ENCODE measurements at regions not wholly inside any gene's neighbourhood (a gene's known extent, or its start where the extent isn't known, plus 50 kb on each side); places are given as distances from the start of the nearest gene placed in this dataset.

GRCh38 chr2:14684516-14684915, 52.0 kb downstream of the LRATD1 start:
- H3K4me3 ChIP-seq (ENCODE audit: low read depth, low read length) = no peak overlapping the region
- H3K27me3 Mint-ChIP-seq = no peaks in the 10 kb centered on the region
- peaks cover 0 to 12% (median 5%) of the 10 kb centered on the region in 7 donors for H3K9me3 Mint-ChIP-seq
- no peaks in the 10 kb centered on the region for H3K9me3 ChIP-seq (ENCODE audit: control insufficient read depth in 2 of 2, low read length in 2 of 2)
- no peak overlapping the region for H3K27ac ChIP-seq (ENCODE audit: insufficient read depth, low read length, poor library complexity, severe bottlenecking)
- no peaks in the 10 kb centered on the region for H3K36me3 ChIP-seq (ENCODE audit: control insufficient read depth, insufficient read depth, low read length)
- no peaks in the 10 kb centered on the region for H3K4me1 Mint-ChIP-seq
- no peaks in the 10 kb centered on the region for H3K27me3 ChIP-seq (ENCODE audit: control insufficient read depth, insufficient read depth, low read length)
- ATAC-seq (ENCODE audit: low read depth in 2 of 2) (no peak), DNase-seq (no peak)
- H3K4me1 ChIP-seq (ENCODE audit: control insufficient read depth, insufficient read depth, low read length, poor library complexity, severe bottlenecking) = no peaks in the 10 kb centered on the region
- no peaks in the 10 kb centered on the region for H3K36me3 Mint-ChIP-seq
- H3K4me3 Mint-ChIP-seq = no peak overlapping the region
- no peak overlapping the region for H3K27ac Mint-ChIP-seq

GRCh38 chr2:14690926-14691325, 58.4 kb downstream of the LRATD1 start:
- H3K27me3 ChIP-seq (ENCODE audit: control insufficient read depth, insufficient read depth, low read length) = no peaks in the 10 kb centered on the region
- no peak overlapping the region for H3K27ac ChIP-seq (ENCODE audit: insufficient read depth, low read length, poor library complexity, severe bottlenecking)
- Mint-ChIP-seq H3K36me3 (no peaks in the 10 kb centered on the region), H3K4me3 (peak overlapping the region in 1 of 4 donors; percentile 54), H3K4me1 (no peaks in the 10 kb centered on the region), H3K27me3 (peaks cover 3% of the 10 kb centered on the region), H3K9me3 (peaks cover 2 to 21% (median 7%) of the 10 kb centered on the region in 7 donors), H3K27ac (no peak overlapping the region)
- no peaks in the 10 kb centered on the region for H3K36me3 ChIP-seq (ENCODE audit: control insufficient read depth, insufficient read depth, low read length)
- DNase-seq = no peak
- no peaks in the 10 kb centered on the region for H3K4me1 ChIP-seq (ENCODE audit: control insufficient read depth, insufficient read depth, low read length, poor library complexity, severe bottlenecking)
- ATAC-seq (ENCODE audit: low read depth in 2 of 2) = no peak
- H3K4me3 ChIP-seq (ENCODE audit: low read depth, low read length) = no peak overlapping the region
- H3K9me3 ChIP-seq (ENCODE audit: control insufficient read depth in 2 of 2, low read length in 2 of 2) = no peaks in the 10 kb centered on the region

DNA sequence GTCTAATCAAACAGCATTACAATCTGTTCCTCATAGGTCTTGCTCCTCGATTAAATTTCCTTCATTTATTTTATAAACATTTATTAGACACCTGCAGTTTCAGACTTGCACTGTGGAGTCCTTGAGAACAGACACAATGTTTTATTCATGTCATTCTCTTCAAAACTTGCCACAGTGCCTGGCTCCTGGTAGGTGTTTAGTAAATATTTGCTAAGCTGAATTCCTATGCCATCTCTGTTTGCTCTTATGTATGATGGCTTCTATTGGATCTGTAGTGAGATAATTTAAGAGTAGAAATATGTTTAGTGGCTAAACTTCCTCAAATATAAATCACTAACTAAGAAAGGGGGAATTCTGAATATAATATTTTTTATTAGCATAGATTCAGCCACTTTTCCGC, 61.4 kb downstream of the LRATD1 start:
- H3K36me3 Mint-ChIP-seq = no peaks in the 10 kb centered on the region
- no peak overlapping the region for H3K27ac Mint-ChIP-seq
- H3K4me1 ChIP-seq (ENCODE audit: control insufficient read depth, insufficient read depth, low read length, poor library complexity, severe bottlenecking) = no peaks in the 10 kb centered on the region
- no peak overlapping the region for H3K27ac ChIP-seq (ENCODE audit: insufficient read depth, low read length, poor library complexity, severe bottlenecking)
- no peak overlapping the region for H3K4me3 ChIP-seq (ENCODE audit: low read depth, low read length)
- DNase-seq (no peak), ATAC-seq (ENCODE audit: low read depth in 2 of 2) (no peak)
- H3K27me3 Mint-ChIP-seq = peaks cover 6% of the 10 kb centered on the region
- H3K36me3 ChIP-seq (ENCODE audit: control insufficient read depth, insufficient read depth, low read length) = no peaks in the 10 kb centered on the region
- H3K9me3 Mint-ChIP-seq = peaks cover 5 to 18% (median 8%) of the 10 kb centered on the region in 7 donors
- H3K4me1 Mint-ChIP-seq = no peaks in the 10 kb centered on the region
- no peaks in the 10 kb centered on the region for H3K27me3 ChIP-seq (ENCODE audit: control insufficient read depth, insufficient read depth, low read length)
- H3K4me3 Mint-ChIP-seq = no peak overlapping the region
- H3K9me3 ChIP-seq (ENCODE audit: control insufficient read depth in 2 of 2, low read length in 2 of 2) = no peaks in the 10 kb centered on the region

DNA sequence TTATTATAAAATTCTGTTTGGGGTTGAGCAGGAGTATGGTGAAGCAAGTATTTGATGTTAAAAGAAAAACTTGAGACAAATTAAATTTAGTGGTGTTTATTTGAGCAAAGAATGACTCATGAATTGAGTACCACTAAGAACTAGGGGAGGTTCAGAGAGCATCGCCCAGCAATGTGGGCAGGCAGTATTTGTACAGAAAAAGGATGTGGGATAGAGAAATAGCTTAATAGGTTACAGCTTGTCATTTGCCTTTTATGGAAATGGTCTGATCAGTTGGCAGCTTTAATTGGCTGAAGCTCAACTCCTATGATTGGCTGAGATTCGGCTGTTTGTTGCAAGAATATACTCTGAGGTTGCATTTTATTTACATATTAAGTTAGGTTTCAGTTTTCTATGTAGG, 68.2 kb downstream of the LRATD1 start:
- Mint-ChIP-seq H3K27ac (no peak overlapping the region), H3K4me1 (no peaks in the 10 kb centered on the region), H3K9me3 (peaks cover 0 to 11% (median 4%) of the 10 kb centered on the region in 7 donors), H3K27me3 (peaks cover 4% of the 10 kb centered on the region), H3K36me3 (no peaks in the 10 kb centered on the region), H3K4me3 (no peak overlapping the region)
- Histone ChIP-seq H3K9me3 (ENCODE audit: control insufficient read depth in 2 of 2, low read length in 2 of 2) (no peaks in the 10 kb centered on the region), H3K27ac (ENCODE audit: insufficient read depth, low read length, poor library complexity, severe bottlenecking) (no peak overlapping the region), H3K4me1 (ENCODE audit: control insufficient read depth, insufficient read depth, low read length, poor library complexity, severe bottlenecking) (no peaks in the 10 kb centered on the region), H3K36me3 (ENCODE audit: control insufficient read depth, insufficient read depth, low read length) (no peaks in the 10 kb centered on the region), H3K4me3 (ENCODE audit: low read depth, low read length) (no peak overlapping the region), H3K27me3 (ENCODE audit: control insufficient read depth, insufficient read depth, low read length) (no peaks in the 10 kb centered on the region)
- no peak for ATAC-seq (ENCODE audit: low read depth in 2 of 2)
- DNase-seq = no peak

- H3K27me3 Mint-ChIP-seq = no peaks in the 10 kb centered on the region
- DNase-seq (no peak), ATAC-seq (ENCODE audit: low read depth in 2 of 2) (no peak)
- no peaks in the 10 kb centered on the region for H3K36me3 Mint-ChIP-seq
- H3K9me3 ChIP-seq (ENCODE audit: control insufficient read depth in 2 of 2, low read length in 2 of 2) = no peaks in the 10 kb centered on the region
- H3K27ac ChIP-seq (ENCODE audit: insufficient read depth, low read length, poor library complexity, severe bottlenecking) = no peak overlapping the region
- no peaks in the 10 kb centered on the region for H3K4me1 ChIP-seq (ENCODE audit: control insufficient read depth, insufficient read depth, low read length, poor library complexity, severe bottlenecking)
- H3K4me3 ChIP-seq (ENCODE audit: low read depth, low read length) = no peak overlapping the region
- H3K27me3 ChIP-seq (ENCODE audit: control insufficient read depth, insufficient read depth, low read length) = no peaks in the 10 kb centered on the region
- H3K36me3 ChIP-seq (ENCODE audit: control insufficient read depth, insufficient read depth, low read length) = no peaks in the 10 kb centered on the region
- H3K27ac Mint-ChIP-seq = no peak overlapping the region
- no peaks in the 10 kb centered on the region for H3K4me1 Mint-ChIP-seq
- H3K9me3 Mint-ChIP-seq = peaks cover 0 to 7% (median 5%) of the 10 kb centered on the region in 7 donors
- no peak overlapping the region for H3K4me3 Mint-ChIP-seq
Measured at GRCh38 chr2:14702258-14702657, 69.7 kb downstream of the LRATD1 start.

DNA sequence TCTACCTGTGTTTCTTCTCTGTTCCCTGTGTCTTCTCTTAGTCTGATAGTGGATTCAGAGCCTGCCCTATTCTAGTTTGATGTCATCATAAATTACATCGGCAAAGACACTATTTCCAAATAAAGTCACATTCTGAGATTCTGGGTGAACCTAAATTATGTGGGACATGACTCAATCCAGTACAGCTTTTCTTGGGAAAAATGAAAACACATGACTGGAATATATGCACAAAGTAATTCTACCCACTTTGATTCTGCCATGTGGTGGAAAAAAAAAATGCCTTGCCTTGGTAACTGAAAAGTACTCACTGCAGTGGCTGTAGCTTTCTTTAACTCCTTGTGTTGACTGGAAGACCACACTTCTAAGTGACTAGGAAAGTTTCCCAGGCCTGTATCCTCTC, 73.7 kb downstream of the LRATD1 start:
- Histone ChIP-seq H3K4me3 (ENCODE audit: low read depth, low read length) (no peak overlapping the region), H3K9me3 (ENCODE audit: control insufficient read depth in 2 of 2, low read length in 2 of 2) (no peaks in the 10 kb centered on the region), H3K4me1 (ENCODE audit: control insufficient read depth, insufficient read depth, low read length, poor library complexity, severe bottlenecking) (no peaks in the 10 kb centered on the region), H3K36me3 (ENCODE audit: control insufficient read depth, insufficient read depth, low read length) (no peaks in the 10 kb centered on the region), H3K27ac (ENCODE audit: insufficient read depth, low read length, poor library complexity, severe bottlenecking) (no peak overlapping the region), H3K27me3 (ENCODE audit: control insufficient read depth, insufficient read depth, low read length) (no peaks in the 10 kb centered on the region)
- Mint-ChIP-seq H3K4me3 (peak overlapping the region in 1 of 4 donors; percentile 72), H3K27me3 (no peaks in the 10 kb centered on the region), H3K27ac (no peak overlapping the region), H3K36me3 (no peaks in the 10 kb centered on the region), H3K9me3 (peaks cover 0 to 7% (median 2%) of the 10 kb centered on the region in 7 donors), H3K4me1 (no peaks in the 10 kb centered on the region)
- DNase-seq (no peak), ATAC-seq (ENCODE audit: low read depth in 2 of 2) (no peak)

DNA sequence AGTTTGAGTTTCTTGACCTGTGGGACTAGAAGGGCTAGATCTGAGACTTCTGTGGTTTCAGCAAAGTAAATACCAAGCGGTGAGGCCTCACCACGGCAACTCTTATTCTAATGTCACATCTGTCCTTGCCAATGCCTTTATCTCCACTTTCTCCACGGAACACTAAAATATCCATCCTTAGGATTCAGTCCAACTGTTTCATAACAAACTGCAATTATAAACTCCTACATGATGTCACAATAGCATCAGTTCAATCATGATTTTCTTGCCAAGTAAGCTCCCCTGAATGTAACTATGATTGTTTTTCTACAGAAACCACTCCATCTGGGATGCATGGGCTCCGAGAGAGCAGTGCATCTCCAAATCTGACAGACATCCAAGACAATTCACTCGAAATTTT, 79.6 kb downstream of the LRATD1 start:
- H3K9me3 Mint-ChIP-seq = peaks cover 0 to 3% (median 0%) of the 10 kb centered on the region in 7 donors
- ATAC-seq (ENCODE audit: low read depth in 2 of 2) (no peak), DNase-seq (no peak)
- H3K27me3 Mint-ChIP-seq = no peaks in the 10 kb centered on the region
- H3K4me1 Mint-ChIP-seq = no peaks in the 10 kb centered on the region
- H3K4me3 ChIP-seq (ENCODE audit: low read depth, low read length) = no peak overlapping the region
- no peaks in the 10 kb centered on the region for H3K36me3 Mint-ChIP-seq
- H3K27ac ChIP-seq (ENCODE audit: insufficient read depth, low read length, poor library complexity, severe bottlenecking) = no peak overlapping the region
- H3K4me1 ChIP-seq (ENCODE audit: control insufficient read depth, insufficient read depth, low read length, poor library complexity, severe bottlenecking) = no peaks in the 10 kb centered on the region
- H3K4me3 Mint-ChIP-seq = no peak overlapping the region
- H3K9me3 ChIP-seq (ENCODE audit: control insufficient read depth in 2 of 2, low read length in 2 of 2) = no peaks in the 10 kb centered on the region
- H3K27ac Mint-ChIP-seq = no peak overlapping the region
- no peaks in the 10 kb centered on the region for H3K36me3 ChIP-seq (ENCODE audit: control insufficient read depth, insufficient read depth, low read length)
- H3K27me3 ChIP-seq (ENCODE audit: control insufficient read depth, insufficient read depth, low read length) = no peaks in the 10 kb centered on the region

DNA sequence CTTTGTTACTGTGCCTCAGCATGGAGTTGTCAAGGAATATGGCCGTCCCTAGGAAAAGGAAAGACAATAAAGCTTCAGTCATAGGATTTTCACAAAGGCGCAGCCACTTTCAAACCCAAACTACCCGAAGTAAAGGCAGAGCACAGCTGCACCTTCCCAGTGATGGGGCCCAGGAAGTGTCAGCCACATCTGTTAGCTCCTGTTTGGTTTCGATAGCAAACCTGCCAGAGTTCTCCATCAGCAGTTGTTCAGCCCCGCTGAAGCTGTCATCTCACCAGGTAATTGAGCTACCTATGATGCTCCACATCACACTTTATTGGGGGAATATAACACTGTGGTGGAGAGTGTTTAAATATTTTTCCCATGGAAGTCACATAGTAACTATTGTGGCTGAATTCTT, 80.7 kb downstream of the LRATD1 start:
- Histone ChIP-seq H3K4me1 (ENCODE audit: control insufficient read depth, insufficient read depth, low read length, poor library complexity, severe bottlenecking) (no peaks in the 10 kb centered on the region), H3K36me3 (ENCODE audit: control insufficient read depth, insufficient read depth, low read length) (no peaks in the 10 kb centered on the region), H3K27ac (ENCODE audit: insufficient read depth, low read length, poor library complexity, severe bottlenecking) (no peak overlapping the region), H3K9me3 (ENCODE audit: control insufficient read depth in 2 of 2, low read length in 2 of 2) (no peaks in the 10 kb centered on the region), H3K27me3 (ENCODE audit: control insufficient read depth, insufficient read depth, low read length) (no peaks in the 10 kb centered on the region), H3K4me3 (ENCODE audit: low read depth, low read length) (no peak overlapping the region)
- Mint-ChIP-seq H3K36me3 (no peaks in the 10 kb centered on the region), H3K27me3 (no peaks in the 10 kb centered on the region), H3K4me3 (no peak overlapping the region), H3K9me3 (peaks cover 0 to 3% (median 0%) of the 10 kb centered on the region in 7 donors), H3K27ac (no peak overlapping the region), H3K4me1 (no peaks in the 10 kb centered on the region)
- DNase-seq = no peak
- no peak for ATAC-seq (ENCODE audit: low read depth in 2 of 2)
